GM12891 (cell line): ENCODE measurements at regions not wholly inside any gene's neighbourhood (a gene's known extent, or its start where the extent isn't known, plus 50 kb on each side); places are given as distances from the start of the nearest gene placed in this dataset.

Experiments used
- POLR2A ChIP-seq: IDR thresholded peaks from 2 replicates; pipeline ENCODE4 v1.6.1; 2011; ENCODE audit warnings: low read depth, low read length, control low read depth
- POLR2AphosphoS5 ChIP-seq: IDR thresholded peaks from 2 replicates; pipeline ENCODE4 v1.6.1; 2011; ENCODE audit warnings: low read depth, low read length, control low read depth
- SPI1 ChIP-seq: IDR thresholded peaks from 2 replicates; pipeline ENCODE4 v1.6.1; 2011; ENCODE audit warnings: low read depth, low read length, control low read depth
- TAF1 ChIP-seq: IDR thresholded peaks from 2 replicates; pipeline ENCODE4 v1.6.1; 2011; ENCODE audit warnings: low read depth, low read length, control low read depth

DNA sequence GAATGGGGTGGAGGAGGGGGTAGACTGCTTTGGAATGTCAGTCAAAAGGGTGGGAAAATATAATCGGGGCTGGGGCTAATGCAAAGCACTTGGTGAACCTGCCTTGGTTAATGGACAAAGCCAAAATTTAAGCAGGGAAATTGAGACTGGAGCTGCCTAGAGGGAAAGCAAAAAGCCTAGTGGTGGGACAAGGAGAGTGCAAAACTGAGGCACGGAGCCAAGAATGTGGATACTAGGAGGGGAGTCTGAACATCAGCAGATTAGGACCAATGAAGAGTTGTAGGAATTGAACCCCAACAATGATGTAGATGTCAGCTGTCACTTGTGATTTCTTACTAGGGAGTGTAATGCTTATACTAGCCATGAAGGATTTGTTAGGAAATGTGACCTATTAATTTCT lies 195.9 kb downstream of the MDFIC start:
- TF ChIP-seq TAF1, result no peak
- TF ChIP-seq POLR2AphosphoS5, result no peak
- no peak for TF ChIP-seq POLR2A
- TF ChIP-seq SPI1, result no peak
